Stomach (tissue), 4 donors: ENCODE measurements at regions not wholly inside any gene's neighbourhood (a gene's known extent, or its start where the extent isn't known, plus 50 kb on each side); places are given as distances from the start of the nearest gene placed in this dataset.

ENCODE experiments used
- EP300 ChIP-seq: sonication (generic); formaldehyde crosslinking; IDR thresholded peaks from one replicate; pipeline ENCODE4 v1.6.1; 2017; ENCODE audit warnings: antibody characterized with exemption
- POLR2A ChIP-seq, 4 donors: fragments of 450-650 bp; IDR thresholded peaks; one replicate each; pipeline ENCODE4 v1.6.1; 2016; ENCODE audit warnings: antibody characterized with exemption in 4 of 4, control low read depth in 2 of 4, mild to moderate bottlenecking in 1 of 4, moderate library complexity in 1 of 4
- POLR2AphosphoS5 ChIP-seq, 3 donors: sonication (generic); formaldehyde crosslinking; IDR thresholded peaks; one replicate each; pipeline ENCODE4 v1.6.1; 2016; ENCODE audit warnings: antibody characterized with exemption in 3 of 3
- TF ChIP-seq, protein P1 (sequence below), 7 experiments: fragments of 450-650 bp in 4 of 7; fragments of 200-600 bp in 3 of 7; sonication (generic) in 3 of 7; IDR thresholded peaks; one replicate each; pipeline ENCODE4 v1.5.1; 2016 to 2019; ENCODE audit warnings: antibody characterized with exemption in 7 of 7, control low read depth in 2 of 7, mild to moderate bottlenecking in 1 of 7

GRCh38 chr9:101993771-101994170 lies 255.3 kb upstream of the GRIN3A start:
- TF ChIP-seq, protein P1, sequence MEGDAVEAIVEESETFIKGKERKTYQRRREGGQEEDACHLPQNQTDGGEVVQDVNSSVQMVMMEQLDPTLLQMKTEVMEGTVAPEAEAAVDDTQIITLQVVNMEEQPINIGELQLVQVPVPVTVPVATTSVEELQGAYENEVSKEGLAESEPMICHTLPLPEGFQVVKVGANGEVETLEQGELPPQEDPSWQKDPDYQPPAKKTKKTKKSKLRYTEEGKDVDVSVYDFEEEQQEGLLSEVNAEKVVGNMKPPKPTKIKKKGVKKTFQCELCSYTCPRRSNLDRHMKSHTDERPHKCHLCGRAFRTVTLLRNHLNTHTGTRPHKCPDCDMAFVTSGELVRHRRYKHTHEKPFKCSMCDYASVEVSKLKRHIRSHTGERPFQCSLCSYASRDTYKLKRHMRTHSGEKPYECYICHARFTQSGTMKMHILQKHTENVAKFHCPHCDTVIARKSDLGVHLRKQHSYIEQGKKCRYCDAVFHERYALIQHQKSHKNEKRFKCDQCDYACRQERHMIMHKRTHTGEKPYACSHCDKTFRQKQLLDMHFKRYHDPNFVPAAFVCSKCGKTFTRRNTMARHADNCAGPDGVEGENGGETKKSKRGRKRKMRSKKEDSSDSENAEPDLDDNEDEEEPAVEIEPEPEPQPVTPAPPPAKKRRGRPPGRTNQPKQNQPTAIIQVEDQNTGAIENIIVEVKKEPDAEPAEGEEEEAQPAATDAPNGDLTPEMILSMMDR (IDR thresholded peaks at IDR 0.05), result no peak
- no peak for TF ChIP-seq EP300
- TF ChIP-seq POLR2A (IDR thresholded peaks at IDR 0.05), result no peak
- no peak for TF ChIP-seq POLR2AphosphoS5 (IDR thresholded peaks at IDR 0.05)
